ENCODE measurements at regions not wholly inside any gene's neighbourhood (a gene's known extent, or its start where the extent isn't known, plus 50 kb on each side); places are given as distances from the start of the nearest gene placed in this dataset.

GRCh38 chr11:70878366-70878765, 374.0 kb downstream of the SHANK2 start:
- TF ChIP-seq CTCF (IDR thresholded peaks at IDR 0.05), result no peak
- no peak for TF ChIP-seq POLR2A (IDR thresholded peaks at IDR 0.05)

Data from thyroid gland (tissue), 4 donors.